Spinal cord (tissue), 9 donors: ENCODE measurements at regions not wholly inside any gene's neighbourhood (a gene's known extent, or its start where the extent isn't known, plus 50 kb on each side); places are given as distances from the start of the nearest gene placed in this dataset.
"Not testable (repeated sequence)": the region's sequence is repeated elsewhere in the genome, so short reads cannot be mapped to it uniquely, and the experiment has no call there.

Experiments
- DNase-seq, 6 donors: peaks; one replicate each; pipeline versions ENCODE4 v3.0.0 to v3.0.0-alpha.2; 2013 to 2015; ENCODE audit warnings: low spot score in 6 of 6, low read depth in 4 of 6
- H3K27ac ChIP-seq: one replicate; pipeline ENCODE4 v1.5.1; 2013; ENCODE audit warnings: low read depth, low read length, control low read depth
- H3K27me3 ChIP-seq: one replicate; pipeline ENCODE4 v1.6.1; 2013; ENCODE audit warnings: low read length; ENCODE audit not compliant: control insufficient read depth, insufficient read depth
- H3K36me3 ChIP-seq: one replicate; pipeline ENCODE4 v1.6.1; 2013; ENCODE audit warnings: low read length; ENCODE audit not compliant: control insufficient read depth, insufficient read depth
- H3K4me1 ChIP-seq: one replicate; pipeline ENCODE4 v1.6.1; 2013; ENCODE audit warnings: low read length; ENCODE audit not compliant: control insufficient read depth, insufficient read depth
- H3K4me3 ChIP-seq: one replicate; pipeline ENCODE4 v1.5.1; 2013; ENCODE audit warnings: low read depth, low read length, control low read depth
- H3K9me3 ChIP-seq: one replicate; pipeline ENCODE4 v1.6.1; 2013; ENCODE audit warnings: low read length; ENCODE audit not compliant: control insufficient read depth, insufficient read depth
- WGBS: methylation state at CpG from one replicate; pipeline ENCODE4 v1.1.5; 2013; ENCODE audit warnings: missing lambda C conversion rate; ENCODE audit not compliant: insufficient coverage; 5-methylcytosine and 5-hydroxymethylcytosine counted together
- donor health status: healthy.

GRCh38 chr13:112213467-112214255, 146.7 kb downstream of the SOX1 start:
- Histone ChIP-seq H3K36me3 (no peaks in the 10 kb centered on the region), H3K4me3 (no peak overlapping the region), H3K9me3 (no peaks in the 10 kb centered on the region), H3K27me3 (no peaks in the 10 kb centered on the region), H3K27ac (no peak overlapping the region), H3K4me1 (no peaks in the 10 kb centered on the region)
- DNase-seq = no peak
- WGBS = 91% methylated on average over 23 of the region's 24 CpGs

GRCh38 chr13:112215871-112216270, 148.9 kb downstream of the SOX1 start:
- DNase-seq = no peak
- 87% methylated on average over 19 of the region's 19 CpGs for WGBS
- Histone ChIP-seq H3K36me3 (no peaks in the 10 kb centered on the region), H3K4me3 (no peak overlapping the region), H3K4me1 (no peaks in the 10 kb centered on the region), H3K9me3 (no peaks in the 10 kb centered on the region), H3K27ac (no peak overlapping the region), H3K27me3 (peaks cover 2% of the 10 kb centered on the region)

- Histone ChIP-seq H3K27ac (no peak overlapping the region), H3K9me3 (no peaks in the 10 kb centered on the region), H3K27me3 (peaks cover 2% of the 10 kb centered on the region), H3K4me1 (no peaks in the 10 kb centered on the region), H3K4me3 (no peak overlapping the region), H3K36me3 (no peaks in the 10 kb centered on the region)
- 92% methylated on average over 7 of the region's 7 CpGs for WGBS
- no peak for DNase-seq
Measured at GRCh38 chr13:112217431-112217830, 150.5 kb downstream of the SOX1 start.

GRCh38 chr13:112218416-112218815, 151.5 kb downstream of the SOX1 start:
- Histone ChIP-seq H3K27me3 (peaks cover 2% of the 10 kb centered on the region), H3K27ac (no peak overlapping the region), H3K36me3 (no peaks in the 10 kb centered on the region), H3K9me3 (no peaks in the 10 kb centered on the region), H3K4me1 (no peaks in the 10 kb centered on the region), H3K4me3 (no peak overlapping the region)
- no peak for DNase-seq
- WGBS = 78% methylated on average over 4 of the region's 6 CpGs

GRCh38 chr13:112219740-112220139, 152.8 kb downstream of the SOX1 start:
- no peaks in the 10 kb centered on the region for H3K4me1 ChIP-seq
- H3K9me3 ChIP-seq = no peaks in the 10 kb centered on the region
- no peak overlapping the region for H3K27ac ChIP-seq
- H3K36me3 ChIP-seq = no peaks in the 10 kb centered on the region
- H3K4me3 ChIP-seq = no peak overlapping the region
- peak in 1 of 6 donors; percentile 35 for DNase-seq
- 78% methylated on average over 6 of the region's 8 CpGs for WGBS
- H3K27me3 ChIP-seq = peaks cover 2% of the 10 kb centered on the region

- H3K27me3 ChIP-seq = peaks cover 2% of the 10 kb centered on the region
- DNase-seq = no peak
- H3K4me3 ChIP-seq = no peak overlapping the region
- H3K36me3 ChIP-seq = no peaks in the 10 kb centered on the region
- 93% methylated on average over 15 of the region's 15 CpGs for WGBS
- no peaks in the 10 kb centered on the region for H3K9me3 ChIP-seq
- H3K4me1 ChIP-seq = no peaks in the 10 kb centered on the region
- no peak overlapping the region for H3K27ac ChIP-seq
Measured at GRCh38 chr13:112220296-112220875, 153.4 kb downstream of the SOX1 start.

- H3K27ac ChIP-seq = no peak overlapping the region
- H3K27me3 ChIP-seq = peaks cover 2% of the 10 kb centered on the region
- no peaks in the 10 kb centered on the region for H3K9me3 ChIP-seq
- no peaks in the 10 kb centered on the region for H3K36me3 ChIP-seq
- no peak overlapping the region for H3K4me3 ChIP-seq
- DNase-seq = no peak
- 95% methylated on average over 14 of the region's 15 CpGs for WGBS
- H3K4me1 ChIP-seq = no peaks in the 10 kb centered on the region
Measured at GRCh38 chr13:112220925-112221324, 154.0 kb downstream of the SOX1 start.

GRCh38 chr13:112222971-112223370, 153.2 kb upstream of the SPACA7 start:
- H3K27me3 ChIP-seq = peaks cover 2% of the 10 kb centered on the region
- H3K4me3 ChIP-seq = no peak overlapping the region
- no peak overlapping the region for H3K27ac ChIP-seq
- H3K4me1 ChIP-seq = no peaks in the 10 kb centered on the region
- DNase-seq = no peak
- no peaks in the 10 kb centered on the region for H3K9me3 ChIP-seq
- H3K36me3 ChIP-seq = no peaks in the 10 kb centered on the region
- WGBS = 95% methylated on average over 11 of the region's 14 CpGs

GRCh38 chr13:112223929-112224328, 152.2 kb upstream of the SPACA7 start:
- H3K4me3 ChIP-seq, H3K9me3 ChIP-seq, DNase-seq, H3K4me1 ChIP-seq, H3K27ac ChIP-seq, H3K27me3 ChIP-seq, H3K36me3 ChIP-seq: not testable (repeated sequence)
- 100% methylated on average over 1 of the region's 9 CpGs for WGBS
